HG03442 (cell line): ENCODE measurements at regions not wholly inside any gene's neighbourhood (a gene's known extent, or its start where the extent isn't known, plus 50 kb on each side); places are given as distances from the start of the nearest gene placed in this dataset.
A peak's percentile ranks its signal among the peaks of the same experiment; 100 is the strongest.

ENCODE experiments used
- ATAC-seq: cut with Tn5 transposase; IDR thresholded peaks from one replicate; pipeline ENCODE4 v1.9.1; 2021; ENCODE audit warnings: mild to moderate bottlenecking, moderate library complexity; ENCODE audit not compliant: unreplicated experiment

- peak; percentile 62 for ATAC-seq
Observed at GRCh38 chr5:164335837-164336236, 830.4 kb downstream of the MAT2B start.

DNA sequence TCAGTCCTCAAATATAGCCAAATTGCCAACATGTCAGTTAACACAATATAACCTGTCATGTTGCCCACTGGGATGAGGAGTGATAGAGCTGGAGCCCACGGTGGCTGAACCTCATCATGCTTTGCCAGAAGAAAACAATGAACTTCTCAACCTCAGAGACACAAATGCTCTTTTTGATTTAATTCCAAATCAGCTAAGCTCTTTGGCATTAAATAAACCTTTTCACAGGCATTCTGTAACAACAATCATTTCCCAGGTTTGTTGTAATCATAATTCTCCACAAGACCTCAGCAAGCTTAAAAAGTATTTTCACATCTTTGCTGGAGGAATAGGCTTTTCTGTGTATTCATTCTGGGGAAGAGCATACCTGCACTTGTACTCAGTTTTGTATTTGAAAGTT, 830.9 kb downstream of the MAT2B start:
- ATAC-seq = peak; percentile 14

GRCh38 chr5:164336906-164337305, 831.5 kb downstream of the MAT2B start:
- ATAC-seq = no peak

GRCh38 chr5:164341056-164341619, 835.7 kb downstream of the MAT2B start:
- no peak for ATAC-seq

DNA sequence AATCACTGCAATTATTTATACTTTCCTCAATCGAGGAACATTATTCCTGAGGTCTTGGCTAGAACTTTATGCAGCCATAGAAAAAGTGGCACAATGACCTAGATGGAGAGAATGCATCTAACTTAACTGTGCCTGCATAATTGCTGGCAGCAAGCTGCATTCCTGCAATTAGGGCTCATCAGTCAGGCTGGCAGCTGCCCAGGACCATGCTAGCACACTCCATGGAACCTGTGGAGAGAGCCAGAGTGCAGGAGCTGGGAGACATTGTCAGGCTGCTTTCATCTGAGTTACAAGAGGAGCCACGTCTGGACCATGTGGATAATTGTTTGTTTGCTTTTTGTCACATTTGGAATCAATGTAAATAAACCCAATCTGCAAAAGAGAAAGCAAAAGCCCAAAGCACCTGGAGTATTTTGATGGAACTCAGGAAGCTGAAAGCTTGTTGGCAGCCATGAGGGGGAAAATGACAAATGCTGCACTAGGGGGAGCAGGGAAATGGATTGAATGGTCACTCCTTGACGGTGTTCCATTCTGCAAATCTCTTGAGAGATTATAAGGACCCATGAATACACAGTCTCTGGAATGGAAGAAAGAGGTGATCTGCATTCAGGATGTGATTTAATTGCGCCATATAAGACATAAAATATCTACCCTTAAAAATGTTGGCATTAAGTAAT, 839.9 kb downstream of the MAT2B start:
- no peak for ATAC-seq

DNA sequence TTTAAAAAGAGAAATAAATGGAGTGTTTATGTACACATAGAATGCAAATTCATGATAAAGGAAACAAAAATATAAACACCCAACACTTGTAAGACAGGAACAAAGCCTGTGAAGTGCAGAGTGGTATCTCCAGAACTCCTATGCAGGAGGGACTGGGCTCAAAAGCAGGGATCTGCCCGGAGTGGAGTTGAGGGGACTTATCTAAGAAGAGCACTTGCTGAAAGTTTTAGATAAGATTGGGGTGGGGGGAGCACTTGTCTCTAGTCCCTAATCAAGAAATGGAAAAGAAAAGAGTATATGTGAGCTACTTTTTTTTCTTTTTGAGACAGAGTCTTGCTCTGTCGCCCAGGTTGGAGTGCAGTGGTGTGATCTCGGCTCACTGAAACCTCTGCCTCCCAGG, 840.4 kb downstream of the MAT2B start:
- ATAC-seq = no peak

- no peak for ATAC-seq
Observed at GRCh38 chr5:164346785-164347630, 841.6 kb downstream of the MAT2B start.

DNA sequence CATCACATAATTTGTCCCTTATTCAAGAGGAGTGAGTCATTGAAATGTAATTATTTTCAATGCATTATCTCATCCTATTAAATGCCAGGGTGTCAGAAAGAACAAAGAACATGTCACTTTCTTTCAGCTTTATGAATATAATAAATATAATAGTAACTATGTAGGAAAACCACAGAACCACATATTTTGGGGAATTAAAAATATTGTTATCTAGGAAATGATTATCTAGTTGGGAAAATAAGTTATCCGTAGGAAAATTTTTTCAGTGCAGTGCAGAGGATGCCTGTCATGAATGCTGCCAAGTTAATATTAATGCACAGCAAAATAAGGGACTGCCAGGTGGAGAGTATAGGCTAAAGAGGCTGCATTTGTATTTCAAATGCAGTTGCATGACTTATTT, 844.8 kb downstream of the MAT2B start:
- no peak for ATAC-seq

GRCh38 chr5:164351245-164351834, 845.9 kb downstream of the MAT2B start:
- ATAC-seq = no peak

DNA sequence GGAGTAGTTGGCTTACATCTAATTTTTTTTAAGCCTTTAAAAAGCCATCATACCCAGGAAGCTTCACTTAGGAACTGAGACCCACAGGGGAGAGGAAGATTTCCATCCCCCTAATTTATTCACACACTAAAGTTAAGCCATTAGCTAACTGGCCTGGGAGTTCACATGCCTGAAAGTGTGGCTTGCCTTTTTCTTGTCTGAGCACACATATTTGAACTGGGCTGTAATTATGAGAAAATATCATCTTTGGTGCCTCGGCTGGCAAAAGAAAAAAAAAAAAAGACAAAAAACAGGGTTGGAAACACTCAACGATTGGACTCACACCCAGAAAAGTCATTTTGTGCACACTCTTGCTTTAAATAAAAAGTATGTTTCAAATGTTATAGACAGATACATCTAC, 847.3 kb downstream of the MAT2B start:
- ATAC-seq = no peak

DNA sequence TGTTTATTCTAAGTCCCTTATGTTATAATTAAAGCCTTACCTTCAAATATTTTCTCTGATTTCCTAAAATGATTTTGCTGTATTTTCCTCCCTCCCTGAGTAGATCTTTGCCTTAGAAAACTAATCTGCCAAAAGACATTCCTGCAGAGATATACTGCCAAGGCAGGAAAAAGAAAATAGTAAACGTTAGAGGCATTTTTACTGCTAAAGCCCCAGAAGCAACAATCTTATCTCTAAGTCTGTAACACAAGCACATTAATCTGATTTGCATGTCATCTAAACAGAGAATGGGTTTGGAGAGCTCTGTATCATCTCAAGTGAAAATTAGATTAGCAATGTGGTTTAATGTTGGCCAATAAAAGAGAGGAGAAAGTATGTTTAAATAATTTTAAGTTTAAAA, 847.7 kb downstream of the MAT2B start:
- no peak for ATAC-seq

DNA sequence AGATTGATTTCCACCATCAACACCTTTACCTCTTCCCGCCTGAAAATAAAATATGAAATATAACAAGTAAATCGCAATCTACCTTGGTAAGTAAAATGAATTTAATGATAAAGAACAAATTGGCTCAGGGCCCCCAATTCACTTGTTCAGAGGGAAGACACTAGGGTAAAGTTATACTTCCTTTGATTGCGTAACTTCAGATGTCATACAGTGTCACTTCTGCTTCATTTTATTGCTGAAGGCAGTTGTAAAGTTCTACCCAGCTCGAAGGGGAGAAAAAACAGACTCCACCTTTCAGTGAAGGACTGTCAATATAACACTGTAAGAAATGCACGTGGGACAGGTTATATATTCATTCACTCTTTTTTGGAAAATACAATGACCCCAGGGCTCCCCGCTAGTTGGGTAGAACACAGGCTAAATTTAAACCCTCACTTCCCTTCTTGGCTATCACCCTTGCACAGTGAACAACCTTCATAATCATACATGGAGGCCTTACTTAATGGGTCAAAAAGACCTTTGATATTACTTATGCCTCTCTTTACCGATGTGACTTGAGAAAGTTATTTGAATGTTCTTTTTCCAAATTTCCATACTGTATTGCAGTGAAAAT, 848.8 kb downstream of the MAT2B start:
- no peak for ATAC-seq

GRCh38 chr5:164355267-164355830, 849.9 kb downstream of the MAT2B start:
- no peak for ATAC-seq

DNA sequence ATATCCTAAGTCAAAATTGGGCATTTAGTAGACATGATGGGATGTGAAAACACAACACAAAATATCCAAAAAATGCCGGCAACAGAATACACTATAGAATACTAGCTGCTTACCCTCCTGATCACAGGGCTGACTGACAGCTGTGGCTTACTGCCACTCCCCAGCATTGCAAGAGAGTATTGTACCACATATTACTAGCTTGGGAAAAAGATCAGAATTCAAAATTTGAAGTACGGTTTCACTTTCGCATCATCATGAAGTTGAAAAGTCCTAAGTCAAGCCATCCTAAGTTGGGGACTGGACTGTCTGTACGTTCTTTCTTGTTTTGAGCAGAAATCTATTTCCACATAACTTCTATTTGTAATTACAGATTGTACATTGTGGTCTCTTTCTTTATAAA, 851.4 kb downstream of the MAT2B start:
- no peak for ATAC-seq

- ATAC-seq = no peak
Observed at GRCh38 chr5:164357395-164358033, 852.1 kb downstream of the MAT2B start.

DNA sequence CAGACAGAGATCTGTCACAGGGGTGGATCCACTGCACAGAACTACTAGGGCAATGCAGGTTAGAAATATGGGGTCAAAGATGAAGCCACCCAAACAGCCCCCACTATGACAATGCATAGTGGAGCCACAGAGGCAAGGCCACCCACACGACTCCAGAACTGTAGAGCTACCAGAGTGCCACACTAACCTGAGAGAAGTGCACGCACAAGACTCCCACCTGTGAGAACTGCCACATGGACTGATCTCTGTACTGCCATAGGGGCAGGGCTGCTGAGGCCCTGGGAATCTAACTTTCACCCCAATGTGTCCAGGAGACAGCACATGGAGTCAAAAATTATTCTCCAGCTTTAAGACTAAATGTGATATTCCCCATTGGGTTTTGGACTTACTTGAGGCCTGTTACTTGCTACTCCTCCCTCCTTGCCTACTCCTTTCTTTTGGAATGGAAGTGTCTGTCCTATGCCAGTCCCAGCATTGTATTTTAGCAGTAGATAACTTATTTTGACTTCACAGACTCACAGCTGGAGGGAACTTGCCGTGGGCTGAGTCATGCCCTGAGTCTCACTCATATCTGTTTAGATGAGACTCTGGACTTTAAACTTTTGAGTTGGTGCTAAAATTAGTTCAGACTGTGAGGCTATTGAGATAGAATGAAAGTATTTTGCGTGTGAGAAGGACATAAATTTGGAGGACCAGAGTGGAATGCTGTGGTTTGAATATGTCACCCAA, 853.3 kb downstream of the MAT2B start:
- peak; percentile 43 for ATAC-seq

- no peak for ATAC-seq
Observed at GRCh38 chr5:164359260-164360255, 854.1 kb downstream of the MAT2B start.

GRCh38 chr5:164360589-164360988, 855.2 kb downstream of the MAT2B start:
- no peak for ATAC-seq

- no peak for ATAC-seq
Observed at GRCh38 chr5:164361986-164362385, 856.6 kb downstream of the MAT2B start.
